CD4-positive, alpha-beta T cell treated with Interleukin-6 at 100 ng/mL for 8 hours (primary cell): ENCODE measurements at regions not wholly inside any gene's neighbourhood (a gene's known extent, or its start where the extent isn't known, plus 50 kb on each side); places are given as distances from the start of the nearest gene placed in this dataset.
"Not testable (repeated sequence)": the region's sequence is repeated elsewhere in the genome, so short reads cannot be mapped to it uniquely, and the experiment has no call there.

Experiments
- DNase-seq: peaks from one replicate; pipeline ENCODE4 v3.0.0-alpha.2; 2020; ENCODE audit warnings: mixed read lengths, low spot score

DNA sequence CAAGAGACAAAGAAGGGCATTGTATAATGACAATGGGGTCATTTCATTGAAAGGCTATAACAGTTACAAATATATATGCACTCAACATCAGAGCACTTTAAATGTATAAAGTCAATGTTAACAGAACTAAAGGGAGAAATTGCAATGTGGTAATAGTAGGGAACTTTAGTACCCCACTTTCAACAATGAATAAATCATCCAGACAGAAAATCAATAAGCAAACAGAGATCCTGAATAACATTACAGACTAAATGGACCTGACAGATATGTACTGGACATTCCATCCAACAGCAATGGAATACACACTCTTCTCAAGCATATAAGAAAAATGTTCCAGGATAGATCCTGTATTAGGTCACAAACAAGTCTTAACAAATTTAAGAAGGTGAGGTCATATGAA, 90.5 kb upstream of the ALKAL2 start:
- DNase-seq, result no peak

DNA sequence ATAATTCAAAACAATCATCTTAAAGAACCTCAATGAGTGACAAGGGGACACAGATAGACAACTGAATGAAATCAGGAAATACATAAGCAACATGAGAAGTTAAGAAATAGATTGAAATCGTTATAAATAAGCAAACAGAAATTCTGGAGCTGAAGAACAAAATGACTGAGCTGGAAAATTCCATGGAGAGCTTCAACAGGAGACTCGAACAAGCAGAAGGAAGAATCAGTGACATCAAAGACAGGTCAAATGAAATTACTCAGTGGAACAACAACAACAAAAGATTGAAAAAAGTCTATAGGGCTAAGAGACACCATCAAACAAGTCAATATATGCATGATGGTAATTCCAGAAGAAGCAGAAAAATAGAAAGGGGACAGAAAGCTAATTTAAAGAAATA, 89.5 kb upstream of the ALKAL2 start:
- no peak for DNase-seq

DNA sequence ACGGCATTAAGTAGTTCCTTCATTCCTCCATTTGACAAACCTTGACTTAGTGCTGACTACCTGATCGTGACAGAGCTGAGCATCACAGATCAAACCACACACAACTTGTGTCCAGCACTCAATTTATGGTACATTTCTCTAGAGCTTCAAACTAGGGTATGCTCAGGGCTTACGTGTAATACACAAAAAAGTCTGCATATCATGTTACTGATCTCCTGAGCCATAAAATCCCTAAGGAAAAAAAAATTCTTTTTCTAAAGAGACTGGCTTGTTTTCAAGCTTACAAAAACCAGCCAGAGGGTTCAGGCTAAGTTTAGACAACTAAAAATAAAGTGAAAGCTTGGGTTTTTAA, 88.0 kb upstream of the ALKAL2 start:
- DNase-seq, result no peak

DNA sequence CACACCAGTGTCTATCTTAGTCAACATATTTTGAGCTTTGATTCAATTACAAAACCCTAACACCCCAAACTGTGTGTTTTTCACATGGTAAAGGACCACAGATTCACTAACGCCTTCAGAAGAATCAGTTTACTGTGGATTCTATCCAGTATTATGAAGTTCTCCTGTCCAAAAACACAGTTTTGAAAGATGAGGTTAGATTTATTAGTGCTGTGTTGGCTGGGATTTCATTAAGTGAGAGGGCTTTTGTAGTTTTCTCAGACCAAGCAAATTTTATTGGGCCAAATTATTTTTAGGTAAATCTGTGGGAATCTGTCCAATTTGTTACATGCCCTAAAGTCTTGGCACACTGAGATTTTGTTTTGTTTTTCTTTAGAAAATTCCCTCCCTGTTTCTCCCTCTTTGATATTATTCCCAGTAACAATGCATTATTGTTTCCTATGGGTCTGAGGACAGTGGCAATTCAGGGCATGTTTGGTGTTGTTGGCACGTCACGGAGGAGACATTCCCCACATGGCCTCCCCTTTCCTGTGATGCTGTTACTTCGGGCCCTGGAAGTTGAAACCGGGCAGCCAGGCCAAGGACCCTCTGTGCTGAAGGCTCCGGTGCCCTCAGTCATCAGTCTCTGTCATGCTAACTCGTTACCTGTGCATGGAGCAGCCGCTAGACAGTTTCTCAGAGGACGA, 87.5 kb upstream of the ALKAL2 start:
- no peak for DNase-seq

DNA sequence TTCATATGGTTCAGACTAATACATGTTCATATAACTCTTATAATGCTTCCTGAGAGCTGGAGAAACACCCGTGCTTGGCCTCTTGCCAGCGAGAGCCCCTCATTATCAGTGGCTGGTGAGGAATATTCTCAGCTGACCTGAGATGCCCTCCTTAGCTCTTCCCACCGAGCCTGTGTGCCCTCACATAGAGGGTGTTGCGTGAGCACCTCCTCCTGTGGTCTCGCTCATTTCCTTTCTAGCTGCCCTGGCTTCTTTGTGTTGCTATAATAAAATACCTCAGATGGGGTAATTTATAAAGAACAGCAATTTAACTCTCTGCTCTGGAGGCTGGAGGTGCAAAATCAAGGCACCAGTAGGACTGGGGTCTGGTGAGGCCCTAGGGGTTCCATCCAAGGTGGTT, 80.5 kb upstream of the ALKAL2 start:
- DNase-seq, result no peak

DNA sequence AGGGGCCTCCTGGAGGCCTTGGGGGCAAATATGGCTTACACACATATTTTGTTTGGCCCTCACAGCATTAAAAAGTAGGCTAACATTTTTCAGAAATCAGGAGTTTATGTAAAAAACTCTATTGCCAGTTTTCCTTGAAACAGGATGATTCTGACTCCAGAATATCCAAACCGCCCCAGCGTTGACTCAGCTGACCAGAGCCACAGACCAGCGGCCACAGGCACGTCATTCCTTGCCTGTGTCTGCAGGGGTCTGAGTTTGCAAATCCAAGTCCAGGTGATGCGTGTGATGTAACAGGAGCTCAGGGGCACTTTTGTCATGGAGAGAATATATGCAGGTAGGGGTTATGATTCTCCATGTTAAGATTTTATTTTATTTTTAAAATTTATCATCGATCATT, 79.4 kb upstream of the ALKAL2 start:
- DNase-seq, result no peak

DNA sequence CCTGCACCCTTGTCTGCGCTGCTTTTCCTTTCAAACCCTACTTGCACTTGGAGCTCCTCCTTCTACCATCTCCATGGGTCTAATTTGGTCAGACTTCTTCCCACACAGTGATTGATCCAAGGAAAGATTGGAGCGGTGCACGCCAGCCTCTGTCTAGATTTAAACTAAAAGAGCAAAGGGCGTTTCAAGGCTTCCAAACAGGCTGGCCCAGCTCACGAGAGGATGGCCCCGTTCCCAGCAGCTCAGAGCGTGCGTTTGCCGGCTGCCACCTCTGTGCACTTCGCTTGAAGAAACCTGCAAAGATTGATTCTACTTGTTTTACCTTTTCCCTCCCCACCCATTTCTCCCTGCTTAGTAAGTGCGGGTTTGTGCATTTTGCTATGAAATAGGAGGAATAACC, 78.8 kb upstream of the ALKAL2 start:
- no peak for DNase-seq

DNA sequence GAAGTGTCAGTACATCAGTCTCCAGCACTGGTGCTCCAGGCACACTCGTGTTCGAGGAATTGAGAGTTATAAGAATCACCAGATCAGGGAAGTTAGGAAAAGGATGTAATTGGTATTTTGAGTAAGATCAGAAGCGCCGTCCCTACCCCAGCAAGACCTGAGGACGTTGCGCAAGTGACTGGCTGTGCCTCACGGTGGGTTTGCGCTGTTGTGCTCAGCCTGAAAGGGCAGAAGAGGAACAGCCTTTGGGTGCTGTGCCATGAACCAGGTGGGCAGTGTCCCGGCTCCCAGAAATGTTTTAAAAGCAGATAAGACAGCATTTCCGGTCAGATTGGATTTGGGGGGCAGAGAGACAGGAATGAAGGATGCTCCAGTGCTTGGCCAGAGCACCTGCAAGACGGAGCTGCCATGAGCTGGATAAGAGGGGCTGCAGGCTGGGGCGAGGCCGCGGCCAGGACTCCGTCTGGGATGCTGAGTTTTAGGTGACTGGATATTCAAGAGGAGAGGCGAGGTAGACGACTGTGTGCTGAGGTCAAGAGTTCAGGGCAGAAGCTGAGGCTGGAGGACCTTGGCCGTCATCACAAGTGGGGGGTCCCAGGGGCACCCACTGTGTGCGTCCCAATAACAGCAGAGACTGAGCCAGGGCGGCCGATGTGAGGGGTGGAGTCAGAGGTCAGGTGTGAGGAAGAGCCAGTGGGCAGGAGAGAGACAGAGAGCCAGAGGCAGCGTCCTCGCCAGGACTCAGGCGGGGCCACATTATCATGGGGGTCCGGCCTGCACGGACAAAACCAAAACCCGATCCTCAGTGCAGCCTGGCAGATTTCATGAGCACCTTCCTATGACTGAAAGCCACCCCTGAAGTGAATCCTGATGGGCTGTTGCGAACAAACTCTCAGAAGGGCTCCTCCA, 77.7 kb upstream of the ALKAL2 start:
- DNase-seq, result no peak

DNA sequence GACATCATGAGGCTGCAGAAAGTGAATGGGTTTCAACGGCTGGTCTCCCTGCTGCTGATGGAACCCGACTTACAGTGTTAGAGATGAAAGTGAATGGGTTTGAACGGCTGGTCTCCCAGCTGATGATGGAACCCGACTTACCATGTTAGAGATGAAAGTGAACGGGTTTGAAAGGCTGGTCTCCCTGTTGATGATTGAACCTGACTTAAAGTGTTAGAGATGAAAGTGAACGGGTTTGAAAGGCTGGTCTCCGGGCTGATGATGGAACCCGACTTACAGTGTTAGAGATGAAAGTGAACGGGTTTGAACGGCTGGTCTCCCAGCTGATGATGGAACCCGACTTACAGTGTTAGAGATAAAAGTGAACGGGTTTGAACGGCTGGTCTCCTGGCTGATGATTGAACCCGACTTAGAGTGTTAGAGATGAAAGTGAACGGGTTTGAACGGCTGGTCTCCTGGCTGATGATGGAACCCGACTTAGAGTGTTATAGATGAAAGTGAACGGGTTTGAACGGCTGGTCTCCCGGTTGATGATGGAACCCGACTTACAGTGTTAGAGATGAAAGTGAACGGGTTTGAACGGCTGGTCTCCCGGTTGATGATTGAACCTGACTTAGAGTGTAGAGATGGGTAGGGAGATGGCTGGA, 76.1 kb upstream of the ALKAL2 start:
- no peak for DNase-seq

DNA sequence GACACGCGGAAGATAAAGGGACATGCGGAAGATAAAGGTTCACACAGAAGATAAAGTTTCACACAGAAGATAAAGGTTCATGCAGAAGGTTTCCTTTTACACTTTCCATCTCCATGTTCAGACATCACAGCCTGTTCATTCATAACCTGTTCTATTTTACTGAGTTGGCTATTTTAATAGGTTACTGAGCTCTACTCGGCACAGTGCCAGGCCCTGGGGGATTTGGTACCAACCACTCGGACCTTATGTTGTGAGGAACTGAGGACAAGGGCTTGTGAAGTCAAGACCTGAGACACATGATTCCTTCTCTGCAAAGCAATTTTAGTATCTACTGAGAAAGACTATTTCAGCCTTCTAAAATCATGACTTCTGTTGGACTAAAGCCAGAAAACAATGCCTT, 75.0 kb upstream of the ALKAL2 start:
- no peak for DNase-seq

DNA sequence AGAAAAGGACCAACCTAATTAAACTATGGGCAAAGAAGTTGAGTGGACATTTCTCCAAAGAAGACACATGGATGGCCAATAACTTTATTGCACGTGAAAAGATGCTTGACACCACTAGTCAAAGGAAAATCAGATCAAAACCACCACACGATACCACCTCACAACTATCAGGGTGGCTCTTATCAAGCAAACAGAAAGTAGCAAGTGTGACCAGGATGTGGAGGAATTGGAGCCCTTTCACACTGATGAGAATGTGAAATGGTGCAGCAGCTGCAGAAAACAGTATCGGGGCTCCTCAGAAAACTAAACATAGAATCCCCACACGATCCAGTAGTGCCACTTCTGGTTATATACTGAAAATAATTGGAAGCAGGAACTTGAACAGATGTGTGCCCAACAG, 72.2 kb upstream of the ALKAL2 start:
- no peak for DNase-seq

DNA sequence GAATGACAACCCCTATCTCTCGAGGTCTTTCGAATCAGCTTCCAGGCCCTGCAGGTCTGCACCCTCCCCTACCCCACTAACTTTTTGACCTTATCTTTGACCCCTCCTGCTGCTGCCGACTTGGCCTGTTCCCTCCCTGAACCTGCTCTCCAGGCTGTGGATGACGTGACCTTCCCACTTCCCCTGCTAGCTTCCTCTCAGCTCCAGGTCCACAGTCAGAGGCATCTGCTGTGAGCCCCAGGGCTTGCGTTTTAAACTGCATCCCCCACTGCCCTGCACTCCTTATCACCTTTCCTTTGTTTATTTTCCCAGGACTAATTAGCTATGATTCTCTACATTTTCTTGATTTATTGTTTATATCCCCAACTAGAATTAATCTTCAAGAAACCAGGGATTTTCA, 71.2 kb upstream of the ALKAL2 start:
- DNase-seq, result no peak

DNA sequence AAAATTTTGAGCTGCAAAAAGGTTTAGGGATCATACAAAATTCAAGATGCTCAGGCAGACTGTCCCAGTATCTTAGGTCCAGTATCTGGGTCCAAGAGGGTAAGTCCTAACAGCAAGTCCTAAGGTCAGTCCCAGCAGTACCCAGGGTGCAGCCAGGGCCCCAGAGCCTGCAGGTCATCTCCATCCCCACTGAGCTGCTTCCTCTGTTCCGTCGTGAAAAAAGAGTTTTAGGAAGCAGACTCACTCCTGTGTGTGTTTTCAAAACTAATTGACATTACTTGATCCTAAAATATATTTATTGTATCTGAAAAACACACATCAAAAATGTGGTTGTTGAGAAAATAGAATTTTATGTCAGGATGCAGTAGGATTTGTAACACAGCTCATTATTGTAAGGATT, 69.9 kb upstream of the ALKAL2 start:
- no peak for DNase-seq

DNA sequence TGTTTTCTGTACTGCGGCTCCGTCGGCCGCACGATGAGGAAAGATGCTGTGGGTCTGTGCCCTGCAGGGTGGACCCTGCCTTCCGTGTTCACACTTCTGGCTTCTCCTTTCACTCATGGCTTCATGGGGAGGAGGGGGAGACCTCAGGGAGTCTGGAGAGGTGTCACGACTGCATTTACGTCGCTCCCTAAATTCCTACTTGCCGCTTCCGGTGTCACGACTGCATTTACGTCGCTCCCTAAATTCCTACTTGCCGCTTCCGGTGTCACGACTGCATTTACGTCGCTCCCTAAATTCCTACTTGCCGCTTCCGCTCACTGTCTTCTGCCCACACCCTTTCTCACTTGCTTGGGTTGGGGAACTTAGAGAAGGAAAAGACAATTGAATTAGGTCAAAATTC, 68.4 kb upstream of the ALKAL2 start:
- DNase-seq, result not testable (repeated sequence)

DNA sequence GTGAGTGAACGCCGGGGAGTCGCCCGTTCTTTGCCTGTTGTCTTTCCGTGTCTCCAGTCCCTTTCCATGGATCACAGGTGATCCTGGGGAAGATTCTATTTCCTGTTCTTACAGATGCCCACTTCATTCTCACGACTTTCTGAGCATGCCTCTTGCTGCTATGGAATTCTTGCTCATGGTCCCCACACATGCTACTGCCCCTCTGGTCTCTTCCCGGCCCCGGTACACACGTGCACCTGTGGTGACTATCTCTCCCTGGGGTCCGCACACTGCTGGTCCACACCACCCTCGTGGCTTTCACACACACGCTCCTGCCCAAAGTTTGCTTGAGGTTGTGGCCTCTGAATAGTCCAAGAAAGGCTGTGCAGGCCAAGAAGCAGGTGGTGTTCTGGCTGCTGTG, 67.9 kb upstream of the ALKAL2 start:
- no peak for DNase-seq

DNA sequence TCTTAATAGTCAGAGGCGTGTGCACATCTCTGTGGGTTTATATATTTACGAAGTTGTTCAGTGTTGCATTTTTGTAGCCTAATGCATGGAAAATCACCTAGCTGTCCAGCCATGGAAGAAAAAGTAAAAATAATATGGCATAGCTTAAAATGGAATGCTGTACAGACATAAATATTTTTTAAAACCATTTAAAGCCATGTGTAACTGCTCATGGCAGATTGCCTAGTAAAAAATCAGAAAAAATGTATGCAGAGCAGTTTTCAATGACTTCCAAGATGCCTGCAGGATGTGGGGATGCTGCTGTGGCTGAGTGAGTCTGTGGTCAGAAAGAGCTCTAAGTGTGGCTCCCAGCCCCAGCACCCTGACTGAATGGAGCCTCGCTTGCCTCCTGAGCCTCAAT, 64.8 kb upstream of the ALKAL2 start:
- DNase-seq, result no peak

DNA sequence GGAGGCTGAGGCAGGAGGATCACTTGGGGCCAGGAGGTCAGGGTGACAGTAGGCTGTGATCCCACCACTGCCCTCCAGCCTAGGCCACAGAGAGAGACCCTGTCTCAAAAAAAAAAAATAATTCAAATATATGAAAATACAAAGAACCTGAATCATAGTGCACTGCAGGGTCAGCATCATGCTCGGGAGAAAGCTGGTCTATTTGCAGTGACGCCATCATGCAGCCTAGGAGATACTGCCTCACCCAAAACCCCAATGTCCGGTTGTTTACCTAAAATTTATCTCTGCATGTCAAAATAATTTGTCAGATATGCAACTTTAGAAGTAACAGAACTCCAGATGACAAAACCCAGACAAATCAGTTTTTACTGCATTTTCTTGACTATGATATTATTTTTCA, 61.5 kb upstream of the ALKAL2 start:
- DNase-seq, result no peak

DNA sequence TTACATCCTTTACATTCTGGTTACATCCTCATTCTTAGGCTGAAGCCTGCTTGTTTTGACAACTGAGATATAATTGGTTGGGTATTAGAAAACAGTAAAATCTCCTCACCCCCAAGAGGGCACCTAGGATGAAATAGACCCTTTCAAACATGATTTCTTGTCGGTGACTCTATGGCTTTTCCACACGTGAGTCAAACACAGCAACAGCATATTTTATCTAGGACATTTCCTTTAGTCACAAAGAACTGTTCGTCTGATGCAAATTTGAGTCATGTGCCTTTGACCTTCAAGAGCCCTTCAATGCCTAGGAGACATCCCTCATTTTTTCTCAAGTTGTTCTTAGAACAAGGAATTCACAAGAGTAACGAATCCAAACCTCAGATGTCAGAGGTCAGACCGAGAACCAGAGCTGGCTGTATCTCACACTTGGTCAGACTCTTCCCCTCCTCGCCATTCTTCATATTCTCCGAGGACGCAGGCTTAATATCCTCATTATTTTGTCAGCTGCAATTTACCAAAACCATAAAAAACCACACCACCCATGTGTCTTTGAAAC, 60.5 kb upstream of the ALKAL2 start:
- no peak for DNase-seq

DNA sequence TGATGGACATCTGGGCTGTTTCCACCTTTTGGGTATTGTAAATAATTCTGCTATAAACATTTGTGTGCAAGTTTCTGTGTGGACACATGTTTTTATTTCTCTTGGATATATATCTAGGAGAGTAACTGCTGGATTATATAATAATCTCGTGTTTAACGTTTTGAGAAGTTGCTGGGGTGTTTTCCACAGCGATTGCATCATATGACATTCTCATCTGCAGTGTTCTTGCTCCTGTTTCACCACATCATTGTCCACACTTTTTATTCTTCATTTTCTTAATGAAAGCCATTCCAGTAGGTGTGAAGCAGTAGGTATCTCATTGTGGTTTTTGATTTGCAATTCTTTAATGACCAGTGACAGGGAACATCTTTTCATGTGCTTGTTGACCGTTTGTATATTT, 56.9 kb upstream of the ALKAL2 start:
- no peak for DNase-seq

DNA sequence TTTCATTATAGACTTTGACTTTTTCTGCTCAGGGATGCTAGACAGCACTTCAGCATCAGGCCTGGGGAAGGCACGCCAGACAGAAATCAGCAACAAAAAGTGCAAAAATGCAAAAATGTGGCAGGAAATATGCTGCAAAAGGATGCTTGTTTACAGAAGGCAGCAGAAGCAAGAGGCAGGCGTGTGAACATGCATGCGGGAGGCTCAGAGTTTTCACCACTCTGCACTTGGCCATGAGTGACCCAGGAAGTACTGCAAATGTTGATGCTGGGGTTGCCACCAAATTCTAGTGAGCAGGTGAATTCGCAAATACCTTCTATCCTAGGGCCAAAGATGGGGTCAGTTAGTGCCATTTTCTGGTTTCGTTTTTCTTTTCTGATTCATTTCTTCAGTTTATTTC, 55.5 kb upstream of the ALKAL2 start:
- DNase-seq, result no peak

DNA sequence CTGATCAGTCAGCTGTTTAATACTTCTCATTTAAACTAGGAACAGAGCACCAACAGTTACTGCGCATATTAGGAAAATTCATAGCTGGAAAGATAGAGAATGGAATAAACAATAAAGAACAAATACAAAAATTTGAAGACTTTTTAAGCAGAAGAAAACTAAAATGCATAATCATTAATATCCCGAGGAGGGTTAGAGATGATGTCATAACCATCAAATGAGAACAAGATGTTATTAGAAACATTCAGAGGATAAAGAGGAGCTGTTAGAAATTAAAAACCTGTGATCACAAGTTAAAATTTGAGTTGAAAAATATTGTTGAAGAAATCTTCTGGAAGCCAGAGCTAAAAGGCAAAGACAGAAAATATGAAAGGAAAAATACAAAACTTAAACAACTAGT, 54.0 kb upstream of the ALKAL2 start:
- DNase-seq, result no peak

DNA sequence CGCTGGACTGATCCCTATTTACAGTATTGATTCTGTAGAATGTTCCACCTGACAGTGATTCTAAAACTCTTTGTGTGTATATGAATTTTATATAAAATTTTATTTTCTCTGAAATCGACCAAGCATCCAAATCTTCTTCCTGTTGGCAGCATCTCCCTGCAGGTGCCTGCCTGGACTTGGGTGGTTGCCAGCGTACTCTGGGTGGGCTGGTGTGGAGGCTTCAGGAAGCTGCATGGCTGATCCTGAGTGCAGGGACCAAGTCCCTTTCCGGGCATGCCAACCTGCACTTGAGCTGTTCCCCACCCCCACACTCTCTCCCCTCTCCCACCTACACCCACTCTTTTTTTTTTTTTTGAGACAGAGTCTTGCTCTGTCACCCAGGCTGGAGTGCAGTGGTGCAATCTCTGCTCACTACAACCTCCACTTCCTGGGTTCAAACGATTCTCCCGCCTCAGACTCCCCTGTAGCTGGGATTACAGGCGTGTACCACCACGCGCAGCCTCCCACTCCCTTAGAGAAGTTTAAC, 53.2 kb upstream of the ALKAL2 start:
- no peak for DNase-seq
